Activated CD4-positive, alpha-beta T cell treated with anti-CD3 and anti-CD28 coated beads, Interleukin-2, amount 50 U/mL, for 1 hour (primary cell): ENCODE measurements at regions not wholly inside any gene's neighbourhood (a gene's known extent, or its start where the extent isn't known, plus 50 kb on each side); places are given as distances from the start of the nearest gene placed in this dataset.

Experiments
- DNase-seq: peaks from one replicate; pipeline ENCODE4 v3.0.0-alpha.2; 2020

GRCh38 chr3:10585945-10586344 is 80.6 kb upstream of the ATP2B2 start:
- DNase-seq, result no peak

- peak; percentile 29 for DNase-seq
These were observed 89.5 kb upstream of the ATP2B2 start for GRCh38 chr3:10594915-10595314.

- DNase-seq, result no peak
These were observed 91.5 kb upstream of the ATP2B2 start for GRCh38 chr3:10596746-10597448.

DNA sequence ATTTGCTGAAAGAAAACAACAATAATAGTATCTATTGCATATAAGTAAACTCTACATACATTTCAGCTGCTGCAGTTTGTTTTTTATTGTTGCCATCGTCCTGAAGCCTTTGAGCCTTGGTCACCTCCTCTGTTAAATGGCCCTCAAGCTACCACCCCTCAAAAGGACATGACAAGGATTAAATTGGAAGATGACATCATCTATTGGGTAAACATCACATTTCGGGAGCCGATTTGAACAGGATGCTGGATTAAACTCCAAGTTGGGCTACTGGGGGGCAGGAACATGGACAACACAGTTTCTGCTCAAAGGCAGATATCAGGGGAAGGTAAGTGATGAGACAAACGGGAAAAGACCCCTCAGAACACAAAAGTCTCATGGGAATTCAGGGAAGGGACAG is 92.3 kb upstream of the ATP2B2 start:
- DNase-seq, result no peak

DNA sequence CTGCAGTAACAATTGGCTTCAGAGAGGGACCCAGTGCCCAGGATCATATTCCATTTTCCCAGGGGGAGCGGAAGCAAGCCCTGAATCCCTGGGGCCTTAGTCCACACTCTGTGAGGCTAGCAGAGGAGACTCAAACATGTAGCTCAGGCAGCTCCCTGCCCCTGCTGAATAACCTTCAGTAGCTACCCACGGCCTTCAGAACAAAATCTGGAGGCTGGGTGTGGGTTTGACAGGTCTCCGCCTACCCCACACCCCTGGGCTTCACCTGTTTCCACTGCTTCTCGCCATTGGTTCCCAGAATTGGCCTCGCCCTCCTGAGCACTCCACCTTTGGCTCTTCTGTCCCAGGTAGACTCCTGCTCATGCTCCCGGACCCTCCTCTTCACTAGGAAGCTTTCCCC is 93.6 kb upstream of the ATP2B2 start:
- DNase-seq, result no peak

GRCh38 chr3:10599444-10599843 is 94.1 kb upstream of the ATP2B2 start:
- no peak for DNase-seq

DNA sequence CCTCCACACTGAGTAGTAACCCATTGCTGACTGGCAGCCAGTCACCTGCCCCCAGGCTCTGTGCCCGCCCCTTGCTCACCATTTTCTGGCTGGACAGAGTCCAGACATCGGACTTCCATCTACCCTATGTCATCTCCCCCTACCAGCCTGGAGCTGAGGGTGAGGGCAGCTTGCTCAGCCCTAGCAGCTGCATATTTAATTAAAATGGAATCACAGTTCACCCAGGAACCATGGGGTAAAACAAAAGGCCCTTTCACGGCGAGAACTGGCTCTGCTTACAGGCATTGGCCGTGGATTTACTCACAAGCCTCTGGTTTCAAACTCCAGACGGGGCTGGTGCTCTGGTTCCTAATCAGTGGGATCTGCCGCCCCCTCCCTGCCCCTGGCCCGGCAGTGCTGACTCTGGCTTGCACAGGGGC is 94.9 kb upstream of the ATP2B2 start:
- no peak for DNase-seq

GRCh38 chr3:10600726-10601125 is 95.3 kb upstream of the ATP2B2 start:
- DNase-seq, result no peak

DNA sequence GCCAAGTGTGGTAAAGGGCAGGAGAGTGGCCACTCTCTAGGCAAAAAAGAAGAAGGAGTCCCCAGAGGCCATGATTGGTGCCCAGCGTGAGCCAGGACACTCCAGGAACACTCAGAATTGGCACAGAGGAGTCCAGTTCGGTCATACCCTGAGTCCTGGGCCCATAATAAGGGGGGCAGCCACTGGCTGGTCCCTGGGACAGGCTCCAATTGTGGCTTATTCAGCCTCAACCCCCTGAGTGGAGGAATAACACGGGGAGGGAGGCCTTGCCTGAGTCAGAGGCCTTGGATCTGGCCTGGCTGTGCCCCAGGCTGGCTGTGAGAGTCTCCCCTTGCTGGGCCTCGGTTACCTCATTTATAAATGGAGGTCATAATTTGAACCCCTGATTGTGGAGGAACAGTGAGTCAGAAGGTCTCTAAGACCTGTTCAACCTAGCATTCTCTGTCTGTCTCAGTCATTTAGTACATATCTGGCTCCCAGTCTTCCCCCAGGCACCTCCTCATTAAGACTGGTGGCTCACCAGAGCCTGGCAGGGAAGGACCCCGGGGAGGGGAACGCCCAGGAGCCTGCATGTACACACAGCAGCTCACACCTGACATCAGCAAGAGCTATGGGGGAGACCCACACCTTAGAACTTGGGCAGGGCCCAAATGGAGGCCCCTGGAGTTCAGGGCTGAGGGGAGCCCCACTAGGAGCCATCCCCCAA is 95.9 kb upstream of the ATP2B2 start:
- no peak for DNase-seq

GRCh38 chr3:10601857-10602230 is 96.5 kb upstream of the ATP2B2 start:
- no peak for DNase-seq

DNA sequence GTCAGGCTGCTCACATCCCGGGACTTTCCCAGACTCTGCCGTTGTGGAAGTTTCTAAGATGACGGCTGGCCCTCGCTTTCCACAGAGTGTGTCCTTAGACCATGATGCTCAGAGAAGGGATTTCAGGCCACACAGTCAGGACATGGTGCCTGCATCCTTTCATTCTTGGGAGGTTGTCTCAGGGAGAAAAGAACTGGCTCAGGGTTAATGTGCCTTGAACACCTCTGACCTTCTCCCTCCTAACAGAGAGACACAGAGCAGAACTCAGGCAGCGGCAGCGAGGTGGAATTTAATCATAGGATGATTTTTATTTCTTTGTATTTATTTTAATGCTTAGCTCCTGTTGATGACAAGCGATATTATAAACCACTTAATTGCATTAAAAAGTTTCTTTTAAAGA is 96.9 kb upstream of the ATP2B2 start:
- DNase-seq, result no peak

GRCh38 chr3:10602769-10603768 is 97.7 kb upstream of the ATP2B2 start:
- peak; percentile 57 for DNase-seq

- DNase-seq, result no peak
These were observed 103.7 kb upstream of the ATP2B2 start for GRCh38 chr3:10609134-10609533.

GRCh38 chr3:10614168-10614567 is 108.8 kb upstream of the ATP2B2 start:
- no peak for DNase-seq

- DNase-seq, result no peak
These were observed 110.3 kb upstream of the ATP2B2 start for GRCh38 chr3:10615715-10616114.

GRCh38 chr3:10616321-10616720 is 110.9 kb upstream of the ATP2B2 start:
- no peak for DNase-seq

GRCh38 chr3:10619989-10620832 is 114.8 kb upstream of the ATP2B2 start:
- DNase-seq, result no peak

- no peak for DNase-seq
These were observed 115.4 kb upstream of the ATP2B2 start for GRCh38 chr3:10620833-10621082.

DNA sequence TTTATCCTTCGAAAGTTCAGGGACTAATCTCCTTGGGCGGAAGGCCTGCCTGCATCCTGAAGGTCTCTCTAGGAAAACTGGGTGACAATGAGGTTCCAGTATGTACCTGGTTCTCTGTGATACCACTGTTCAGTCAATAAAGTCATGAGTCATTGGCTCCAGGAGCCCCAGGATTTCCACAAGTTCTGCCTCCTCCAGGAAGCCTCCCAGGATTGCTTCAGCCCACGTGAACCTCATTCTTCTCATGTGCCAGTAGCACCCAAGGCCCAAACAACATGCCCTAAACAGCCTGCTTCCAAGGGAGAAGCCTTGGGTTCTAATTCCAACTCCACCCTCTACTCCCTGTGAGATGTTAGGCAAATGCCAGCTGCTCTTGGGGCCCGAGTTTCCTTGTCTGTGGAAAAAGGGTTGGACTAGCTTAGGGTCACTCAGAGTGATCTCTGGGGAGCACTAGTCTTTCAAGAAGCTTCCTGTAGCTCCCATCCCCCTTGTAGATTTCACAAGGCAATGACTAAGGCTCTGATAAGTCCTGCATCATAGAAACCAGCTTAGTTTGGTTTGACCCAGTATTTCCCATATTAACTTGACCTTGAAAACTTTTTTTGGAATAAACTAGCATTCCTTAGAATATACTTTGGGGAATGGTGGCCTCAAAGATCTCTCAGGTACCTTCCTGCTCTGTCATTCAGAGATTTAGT is 118.3 kb upstream of the ATP2B2 start:
- DNase-seq, result no peak

DNA sequence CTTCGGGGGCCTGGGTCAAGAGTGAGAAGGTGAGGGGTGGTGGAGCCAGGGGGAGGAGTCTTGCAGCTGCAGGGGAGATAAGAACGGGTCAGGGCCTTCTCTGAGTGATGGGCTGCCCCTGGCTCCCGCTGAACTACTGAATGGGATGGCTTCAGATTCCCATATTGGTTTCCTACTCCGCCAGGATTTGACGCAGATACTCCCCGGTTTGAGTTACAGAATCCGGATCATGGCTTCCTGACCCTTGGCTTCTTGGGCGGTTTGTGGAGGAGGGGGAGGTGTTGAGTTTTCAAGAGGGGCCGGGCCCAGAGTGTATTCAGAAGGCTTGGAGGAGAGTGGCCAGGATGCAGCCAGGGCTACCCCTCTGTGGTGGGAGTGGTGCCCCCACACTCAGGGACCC is 119.9 kb upstream of the ATP2B2 start:
- DNase-seq, result no peak

GRCh38 chr3:10627884-10628572 is 122.6 kb upstream of the ATP2B2 start:
- no peak for DNase-seq
